GM10266 (cell line): ENCODE measurements at regions not wholly inside any gene's neighbourhood (a gene's known extent, or its start where the extent isn't known, plus 50 kb on each side); places are given as distances from the start of the nearest gene placed in this dataset.

Source experiments
- DNase-seq: peaks from one replicate; pipeline ENCODE4 v3.0.0; 2012; ENCODE audit errors: extremely low spot score
- CTCF ChIP-seq: IDR thresholded peaks from 2 replicates; pipeline ENCODE4 v1.5.1; 2012; ENCODE audit warnings: mild to moderate bottlenecking, low read depth; ENCODE audit not compliant: control insufficient read depth, insufficient read depth; ENCODE audit errors: missing control alignments

- no peak for TF ChIP-seq CTCF
- no peak for DNase-seq
These were observed 220.7 kb downstream of the PDCD6IP start for GRCh38 chr3:34019158-34019557.

- no peak for DNase-seq
- TF ChIP-seq CTCF = no peak
These were observed 221.7 kb downstream of the PDCD6IP start for GRCh38 chr3:34020170-34020569.

GRCh38 chr3:34020726-34021680, 222.6 kb downstream of the PDCD6IP start:
- TF ChIP-seq CTCF = no peak
- no peak for DNase-seq

GRCh38 chr3:34022147-34022546, 223.7 kb downstream of the PDCD6IP start:
- DNase-seq = no peak
- no peak for TF ChIP-seq CTCF

- no peak for TF ChIP-seq CTCF
- DNase-seq = no peak
These were observed 226.2 kb downstream of the PDCD6IP start for GRCh38 chr3:34024447-34025240.

GRCh38 chr3:34033839-34034238, 235.4 kb downstream of the PDCD6IP start:
- no peak for TF ChIP-seq CTCF
- no peak for DNase-seq
